ENCODE measurements at regions not wholly inside any gene's neighbourhood (a gene's known extent, or its start where the extent isn't known, plus 50 kb on each side); places are given as distances from the start of the nearest gene placed in this dataset.
"Not testable (repeated sequence)": the region's sequence is repeated elsewhere in the genome, so short reads cannot be mapped to it uniquely, and the experiment has no call there.

DNA sequence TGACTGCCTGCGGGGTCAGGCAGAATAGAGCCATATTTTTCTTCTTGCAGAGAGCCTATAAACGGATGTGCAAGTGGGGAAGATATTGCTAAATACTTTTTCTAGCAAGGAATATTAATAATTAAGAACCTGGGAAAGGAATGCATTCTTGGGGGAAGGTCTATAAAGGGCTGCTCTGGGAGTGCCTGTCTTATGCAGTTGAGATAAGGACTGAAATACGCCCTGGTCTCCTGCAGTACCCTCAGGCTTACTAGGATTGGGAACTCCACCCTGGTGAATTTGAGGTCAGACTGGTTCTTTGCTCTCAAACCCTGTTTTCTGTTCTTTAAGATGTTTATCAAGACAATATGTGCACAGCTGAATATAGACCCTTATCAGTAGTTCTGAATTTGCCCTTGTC, 152.5 kb upstream of the APOOL start:
- not testable (repeated sequence) for TF ChIP-seq KLF10 (tag by site-specific recombination; IDR thresholded peaks at IDR 0.05); ZNF518A (tag by site-specific recombination; conservative IDR thresholded peaks at IDR 0.05; ENCODE audit: low read depth); CTCF (tag by site-specific recombination; IDR thresholded peaks at IDR 0.05); KLF16 (tag by site-specific recombination; IDR thresholded peaks at IDR 0.05); ZNF362 (tag by site-specific recombination; IDR thresholded peaks at IDR 0.05); GLI2 (tag by site-specific recombination; IDR thresholded peaks at IDR 0.05; ENCODE audit: borderline replicate concordance, low read depth); ZBTB8A (tag by site-specific recombination; IDR thresholded peaks at IDR 0.05); SALL2 (tag by site-specific recombination; IDR thresholded peaks at IDR 0.05; ENCODE audit: borderline replicate concordance); ZNF175 (tag by site-specific recombination; IDR thresholded peaks at IDR 0.05)
- TF ChIP-seq, protein P1, sequence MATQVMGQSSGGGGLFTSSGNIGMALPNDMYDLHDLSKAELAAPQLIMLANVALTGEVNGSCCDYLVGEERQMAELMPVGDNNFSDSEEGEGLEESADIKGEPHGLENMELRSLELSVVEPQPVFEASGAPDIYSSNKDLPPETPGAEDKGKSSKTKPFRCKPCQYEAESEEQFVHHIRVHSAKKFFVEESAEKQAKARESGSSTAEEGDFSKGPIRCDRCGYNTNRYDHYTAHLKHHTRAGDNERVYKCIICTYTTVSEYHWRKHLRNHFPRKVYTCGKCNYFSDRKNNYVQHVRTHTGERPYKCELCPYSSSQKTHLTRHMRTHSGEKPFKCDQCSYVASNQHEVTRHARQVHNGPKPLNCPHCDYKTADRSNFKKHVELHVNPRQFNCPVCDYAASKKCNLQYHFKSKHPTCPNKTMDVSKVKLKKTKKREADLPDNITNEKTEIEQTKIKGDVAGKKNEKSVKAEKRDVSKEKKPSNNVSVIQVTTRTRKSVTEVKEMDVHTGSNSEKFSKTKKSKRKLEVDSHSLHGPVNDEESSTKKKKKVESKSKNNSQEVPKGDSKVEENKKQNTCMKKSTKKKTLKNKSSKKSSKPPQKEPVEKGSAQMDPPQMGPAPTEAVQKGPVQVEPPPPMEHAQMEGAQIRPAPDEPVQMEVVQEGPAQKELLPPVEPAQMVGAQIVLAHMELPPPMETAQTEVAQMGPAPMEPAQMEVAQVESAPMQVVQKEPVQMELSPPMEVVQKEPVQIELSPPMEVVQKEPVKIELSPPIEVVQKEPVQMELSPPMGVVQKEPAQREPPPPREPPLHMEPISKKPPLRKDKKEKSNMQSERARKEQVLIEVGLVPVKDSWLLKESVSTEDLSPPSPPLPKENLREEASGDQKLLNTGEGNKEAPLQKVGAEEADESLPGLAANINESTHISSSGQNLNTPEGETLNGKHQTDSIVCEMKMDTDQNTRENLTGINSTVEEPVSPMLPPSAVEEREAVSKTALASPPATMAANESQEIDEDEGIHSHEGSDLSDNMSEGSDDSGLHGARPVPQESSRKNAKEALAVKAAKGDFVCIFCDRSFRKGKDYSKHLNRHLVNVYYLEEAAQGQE (tag by site-specific recombination; IDR thresholded peaks at IDR 0.05) = not testable (repeated sequence)
- TF ChIP-seq TRIM28 (IDR thresholded peaks at IDR 0.05; ENCODE audit: borderline replicate concordance, low read length) = peak; percentile 71; the same call in 1 of the 2 replicates
- TF ChIP-seq, protein P2, sequence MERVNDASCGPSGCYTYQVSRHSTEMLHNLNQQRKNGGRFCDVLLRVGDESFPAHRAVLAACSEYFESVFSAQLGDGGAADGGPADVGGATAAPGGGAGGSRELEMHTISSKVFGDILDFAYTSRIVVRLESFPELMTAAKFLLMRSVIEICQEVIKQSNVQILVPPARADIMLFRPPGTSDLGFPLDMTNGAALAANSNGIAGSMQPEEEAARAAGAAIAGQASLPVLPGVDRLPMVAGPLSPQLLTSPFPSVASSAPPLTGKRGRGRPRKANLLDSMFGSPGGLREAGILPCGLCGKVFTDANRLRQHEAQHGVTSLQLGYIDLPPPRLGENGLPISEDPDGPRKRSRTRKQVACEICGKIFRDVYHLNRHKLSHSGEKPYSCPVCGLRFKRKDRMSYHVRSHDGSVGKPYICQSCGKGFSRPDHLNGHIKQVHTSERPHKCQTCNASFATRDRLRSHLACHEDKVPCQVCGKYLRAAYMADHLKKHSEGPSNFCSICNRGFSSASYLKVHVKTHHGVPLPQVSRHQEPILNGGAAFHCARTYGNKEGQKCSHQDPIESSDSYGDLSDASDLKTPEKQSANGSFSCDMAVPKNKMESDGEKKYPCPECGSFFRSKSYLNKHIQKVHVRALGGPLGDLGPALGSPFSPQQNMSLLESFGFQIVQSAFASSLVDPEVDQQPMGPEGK (tag by site-specific recombination; IDR thresholded peaks at IDR 0.05) = not testable (repeated sequence)
